HL-60/S4 (cell line): ENCODE measurements at regions not wholly inside any gene's neighbourhood (a gene's known extent, or its start where the extent isn't known, plus 50 kb on each side); places are given as distances from the start of the nearest gene placed in this dataset.

ENCODE experiments used
- in situ Hi-C: fragments of 300-500 bp; cut with MboI; formaldehyde crosslinking; loops from 2 replicates; pipeline ENCODE4 v1.14.3; 2022; ENCODE audit warnings: low sequenced_read_pairs

DNA sequence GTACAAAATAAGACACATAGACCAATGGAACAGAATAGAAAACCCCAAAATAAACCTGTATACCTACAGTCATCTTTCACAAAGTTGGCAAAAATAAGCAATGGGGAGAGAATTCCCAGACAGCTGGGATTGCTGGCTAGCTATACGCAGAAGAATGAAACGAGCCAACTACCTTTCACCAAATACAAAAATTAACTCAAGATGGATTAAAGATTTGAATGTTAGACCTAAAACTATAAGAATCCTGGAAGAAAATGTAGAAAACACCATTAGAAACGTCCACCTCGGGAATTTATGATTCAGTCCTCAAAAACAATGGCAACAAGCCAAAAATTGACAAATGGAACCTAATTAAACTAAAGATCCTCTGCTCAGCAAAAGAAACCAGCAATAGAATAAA is 408.1 kb upstream of the SLITRK1 start:
- in situ Hi-C loops: no loop called here

DNA sequence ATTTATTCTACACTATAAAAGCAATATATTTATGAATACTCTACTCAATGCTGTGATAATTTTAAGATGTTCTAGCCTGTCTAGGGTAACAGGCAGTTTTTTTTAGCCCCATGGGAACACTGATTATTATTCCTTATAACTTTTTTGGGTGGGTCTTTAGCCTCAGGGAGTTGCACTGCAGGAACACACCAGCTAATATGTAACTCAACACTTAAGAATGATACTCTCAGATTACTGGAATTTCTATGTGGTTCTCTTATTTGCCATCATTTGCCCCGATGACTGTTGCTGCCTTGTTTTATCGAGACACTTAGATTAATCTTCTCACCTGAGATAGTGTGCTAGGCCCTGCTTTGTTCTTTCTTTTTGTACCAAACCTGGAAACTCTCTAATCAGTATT is 396.9 kb upstream of the SLITRK1 start:
- in situ Hi-C loops: no loop called here

DNA sequence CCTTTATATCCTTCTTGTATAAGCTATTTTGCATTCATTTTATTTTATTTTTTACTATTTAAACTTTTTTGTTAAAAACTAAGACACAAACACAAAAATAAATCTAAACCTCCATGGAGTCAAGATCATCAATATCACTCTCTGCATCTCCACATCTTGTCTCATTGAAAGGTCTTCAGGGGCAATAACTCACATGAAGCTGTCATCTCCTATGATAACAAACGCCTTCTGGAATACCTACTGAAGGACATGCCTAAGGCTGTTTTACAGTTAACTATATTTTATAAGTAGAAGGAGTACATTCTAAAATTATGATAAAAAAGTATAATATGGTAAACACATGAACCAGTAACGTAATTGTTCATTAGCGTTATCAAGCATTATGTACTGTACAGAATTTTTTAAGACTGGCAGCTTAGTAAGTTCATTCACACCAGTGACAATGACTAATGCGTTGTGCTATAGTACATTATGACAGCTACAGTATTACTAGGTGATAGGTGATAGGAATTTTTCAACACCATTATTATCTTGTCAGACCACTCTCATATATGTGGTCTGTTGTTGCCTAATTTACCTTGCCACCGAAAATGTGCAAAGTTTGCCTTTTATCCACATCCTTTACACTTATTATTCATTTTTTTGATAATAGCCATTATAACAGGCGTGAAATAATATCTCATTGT is 390.7 kb upstream of the SLITRK1 start:
- in situ Hi-C loops: no loop called here

DNA sequence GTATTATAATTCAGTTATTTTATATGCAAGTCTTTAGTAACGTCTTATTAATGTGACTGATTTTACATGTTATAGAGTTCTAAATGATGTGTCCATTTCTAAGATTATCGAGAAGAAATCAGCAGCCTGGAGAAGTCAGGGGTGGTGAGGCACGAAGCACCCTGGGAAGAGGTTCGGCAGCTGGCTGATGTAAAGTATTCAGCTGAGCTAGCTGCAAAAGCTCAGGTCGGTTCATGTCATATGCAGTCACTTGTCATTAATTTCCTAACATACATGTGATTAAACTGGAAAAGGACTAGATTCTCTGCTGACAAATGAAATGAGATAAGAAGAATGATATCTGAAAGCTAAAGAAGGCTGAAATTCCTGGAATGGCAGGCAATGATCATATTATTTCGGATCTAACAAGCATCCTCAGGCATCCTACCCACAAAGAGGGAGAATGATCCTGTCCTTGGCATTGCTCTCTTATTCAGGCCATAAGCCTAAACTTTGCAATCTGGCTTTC is 383.0 kb upstream of the SLITRK1 start:
- in situ Hi-C loops: no loop called here

DNA sequence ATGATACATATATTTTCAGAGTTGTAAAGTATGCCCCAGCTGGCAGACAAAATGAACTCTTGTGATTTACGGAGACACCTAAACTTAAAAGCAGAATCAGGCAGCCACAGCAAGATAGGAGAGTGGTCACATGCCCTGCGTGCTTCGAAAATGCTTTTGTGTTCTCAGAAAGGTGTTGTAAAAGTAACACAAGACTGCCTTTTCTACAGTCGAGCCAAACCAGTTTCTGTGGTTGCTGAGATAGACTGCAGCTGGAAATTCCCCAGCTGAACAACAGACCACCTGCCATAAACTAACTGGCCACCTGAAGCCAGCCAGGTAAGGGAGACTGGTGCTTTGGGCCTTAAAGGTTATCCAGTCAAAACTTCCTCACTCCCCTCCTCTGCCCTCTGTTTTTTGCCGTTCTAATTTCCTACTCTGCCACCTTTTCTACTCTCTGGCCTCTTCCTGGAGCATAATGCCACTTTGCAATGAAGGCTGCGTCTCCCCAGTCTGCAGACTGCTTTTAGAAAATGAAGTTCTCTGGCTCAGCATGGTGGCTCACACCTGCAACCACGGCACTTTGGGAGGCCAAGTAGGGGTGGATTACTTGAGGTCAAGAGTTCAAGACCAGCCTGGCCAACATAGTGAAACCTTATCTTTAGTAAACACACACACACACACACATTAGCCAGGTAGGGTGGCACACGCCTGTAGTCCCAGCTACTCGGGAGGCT is 381.2 kb upstream of the SLITRK1 start:
- in situ Hi-C loops: no loop called here

DNA sequence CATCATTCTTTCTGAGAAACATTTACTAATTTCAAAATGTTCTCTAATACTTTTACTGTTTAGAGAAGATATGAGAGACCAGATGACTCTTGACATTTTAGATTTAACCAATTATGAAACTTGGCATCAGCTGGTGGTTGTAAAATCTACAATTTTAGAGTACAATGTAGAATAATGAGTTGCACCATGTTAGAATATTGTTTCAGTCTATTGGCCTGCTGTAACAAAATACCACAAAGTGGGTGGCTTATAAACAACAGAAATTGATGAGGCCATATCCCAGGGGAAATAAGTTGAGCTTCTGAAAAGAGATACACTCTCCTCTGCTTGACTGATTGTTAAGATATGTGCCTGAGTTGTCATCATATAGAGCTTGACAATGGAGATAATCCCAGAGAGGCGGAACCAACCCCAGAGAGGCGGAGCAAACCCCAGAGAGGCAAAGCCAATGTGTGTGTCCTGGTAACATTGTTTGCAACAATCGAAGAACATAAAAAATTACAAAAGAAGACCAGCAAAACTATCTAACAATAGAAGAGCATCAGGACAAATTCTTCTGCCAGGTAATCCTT is 373.0 kb upstream of the SLITRK1 start:
- in situ Hi-C loops: no loop called here

DNA sequence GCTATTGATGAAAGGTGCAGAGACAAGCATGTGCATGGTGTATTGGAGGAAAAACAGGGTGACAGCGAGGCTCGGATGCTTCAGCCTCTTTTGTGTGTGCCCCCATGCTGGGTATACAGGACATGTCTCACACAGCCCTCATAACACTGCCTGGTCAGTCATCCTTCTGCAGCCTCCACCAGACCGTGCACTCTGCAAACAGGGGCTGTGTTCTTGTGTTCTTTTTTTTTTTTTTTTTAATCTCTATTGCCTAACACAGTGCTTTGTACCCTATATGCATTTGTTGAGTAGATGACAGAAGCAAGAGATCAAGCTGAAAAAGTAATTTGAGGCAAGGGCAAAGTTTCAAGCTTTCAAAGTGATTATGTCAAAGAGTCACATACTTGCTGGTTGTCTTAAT is 367.2 kb upstream of the SLITRK1 start:
- in situ Hi-C loops: no loop called here

DNA sequence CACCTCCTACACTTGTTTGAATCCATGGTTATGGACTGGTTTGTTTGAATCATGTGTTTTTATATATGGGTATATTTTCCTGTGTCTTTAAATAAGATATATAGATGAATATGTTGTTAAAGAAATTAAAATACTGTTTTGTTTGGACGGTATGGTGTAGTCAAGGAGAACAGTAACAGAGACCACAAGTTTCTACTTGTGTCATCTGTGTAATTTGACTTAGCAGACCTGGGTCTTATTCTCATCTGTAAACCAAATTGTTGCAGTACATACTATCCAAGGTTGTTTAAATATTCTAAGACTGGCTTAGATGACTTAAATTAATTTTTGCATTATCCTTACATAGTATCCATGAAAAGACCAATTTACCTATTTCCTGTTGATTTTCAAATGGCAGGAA is 361.1 kb upstream of the SLITRK1 start:
- in situ Hi-C loops: no loop called here

DNA sequence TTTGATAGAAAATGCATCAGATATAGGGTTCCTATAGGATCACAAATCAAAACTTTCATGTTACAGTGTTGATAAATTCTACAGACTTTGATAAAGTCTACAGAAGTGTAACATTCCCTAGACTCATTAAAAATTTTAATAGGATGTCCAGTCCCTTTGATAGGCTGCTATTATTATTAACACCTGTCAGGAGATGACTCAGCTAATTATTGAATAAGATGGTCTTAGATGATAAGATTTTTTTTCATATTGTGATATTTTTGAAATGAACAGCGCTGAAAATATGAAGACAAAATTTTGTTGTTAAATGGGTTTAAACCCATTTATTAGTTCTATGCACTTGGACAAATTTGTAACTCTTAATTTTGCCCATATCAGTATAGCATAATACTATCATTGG is 356.8 kb upstream of the SLITRK1 start:
- in situ Hi-C loops: no loop called here

DNA sequence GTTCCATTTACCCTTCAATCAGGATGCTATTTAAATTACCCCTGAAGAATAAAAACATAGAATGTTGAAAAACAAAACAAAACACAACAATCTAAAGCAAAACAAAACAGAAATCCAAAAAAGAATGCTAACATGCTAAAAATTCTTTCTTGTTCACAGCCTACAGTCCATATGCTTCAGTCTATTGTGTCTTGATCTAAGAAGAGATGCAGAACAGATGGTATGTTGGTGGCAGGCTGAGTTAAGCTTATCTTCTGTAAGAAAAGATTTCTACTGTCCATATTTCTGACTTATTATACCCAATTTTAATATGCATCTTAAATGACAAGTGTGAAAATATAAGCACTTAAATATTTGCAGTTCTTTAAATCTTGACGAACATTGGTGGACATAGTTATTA is 356.1 kb upstream of the SLITRK1 start:
- in situ Hi-C loops: no loop called here

DNA sequence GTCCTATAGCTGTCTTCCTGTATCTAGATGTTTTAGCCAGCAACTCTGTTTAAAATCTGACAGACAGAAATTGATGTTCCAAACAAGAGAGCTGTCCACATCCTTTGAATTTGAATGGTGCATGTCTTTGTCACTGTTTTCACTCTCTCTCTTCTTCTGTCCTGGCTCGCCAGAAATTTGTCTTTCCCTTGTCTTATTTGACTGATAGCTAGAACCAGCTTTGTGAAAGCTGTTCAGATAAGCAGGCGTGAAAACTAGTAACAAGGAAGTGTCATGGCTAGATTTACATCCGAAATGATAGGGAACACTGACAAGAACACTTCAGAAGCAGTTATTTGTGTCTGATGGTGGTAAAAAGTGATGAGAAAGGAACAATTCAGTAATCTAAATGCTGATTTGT is 354.9 kb upstream of the SLITRK1 start:
- in situ Hi-C loops: no loop called here

DNA sequence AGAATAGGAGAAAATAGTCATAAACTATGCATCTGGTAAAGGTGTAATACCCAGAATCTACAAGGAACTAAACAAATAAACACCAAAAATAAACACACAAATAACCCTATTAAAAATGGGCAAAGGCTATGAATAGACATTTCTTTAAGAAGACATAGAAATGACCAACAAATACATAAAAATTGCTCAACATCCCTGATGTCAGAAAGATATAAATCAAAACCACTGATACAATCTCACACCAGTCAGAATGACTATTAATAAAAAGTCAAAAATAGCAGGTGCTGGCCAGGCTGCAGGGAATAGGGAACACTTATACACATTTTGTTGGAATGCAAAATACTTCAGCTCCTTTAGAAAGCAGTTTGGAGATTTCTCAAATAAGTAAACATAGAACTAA is 352.1 kb upstream of the SLITRK1 start:
- in situ Hi-C loops: no loop called here

DNA sequence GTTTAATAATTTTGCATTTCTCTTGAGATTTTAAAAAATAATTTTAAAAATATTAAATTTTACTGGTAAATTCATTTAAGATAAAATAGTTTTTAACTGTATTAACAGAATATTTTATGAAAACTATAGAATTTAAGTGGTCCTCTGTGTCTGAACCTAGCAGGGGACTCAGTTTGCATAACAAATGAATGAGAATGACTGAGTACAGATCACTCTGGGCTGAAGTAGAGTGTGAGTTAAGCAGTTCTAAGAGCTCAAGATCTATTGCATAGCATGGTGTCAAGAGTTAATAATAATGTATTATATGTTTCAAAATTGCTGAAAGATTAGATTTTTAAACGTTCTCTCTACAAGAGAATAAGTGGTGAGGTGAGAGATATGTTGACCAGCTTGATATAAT is 348.3 kb upstream of the SLITRK1 start:
- in situ Hi-C loops: no loop called here

DNA sequence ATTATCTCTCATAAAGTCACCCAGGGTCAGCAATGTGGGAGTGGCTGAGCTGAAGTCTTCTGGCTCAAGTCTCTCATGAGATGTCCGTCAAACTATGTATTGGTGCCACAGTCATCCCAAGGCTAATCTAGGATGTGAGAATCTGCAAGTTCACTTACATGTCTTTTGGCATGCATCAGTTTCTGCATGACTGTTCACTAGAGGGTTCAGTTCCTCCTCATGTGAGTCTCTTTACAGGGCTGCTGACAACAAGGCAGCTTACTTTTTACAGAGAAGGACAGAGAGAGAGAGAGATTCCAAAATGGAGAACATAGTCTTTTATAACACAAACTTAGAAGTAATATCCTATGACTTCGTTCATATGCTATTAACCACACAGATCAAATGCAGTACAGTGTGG is 328.8 kb upstream of the SLITRK1 start:
- in situ Hi-C loops: no loop called here

DNA sequence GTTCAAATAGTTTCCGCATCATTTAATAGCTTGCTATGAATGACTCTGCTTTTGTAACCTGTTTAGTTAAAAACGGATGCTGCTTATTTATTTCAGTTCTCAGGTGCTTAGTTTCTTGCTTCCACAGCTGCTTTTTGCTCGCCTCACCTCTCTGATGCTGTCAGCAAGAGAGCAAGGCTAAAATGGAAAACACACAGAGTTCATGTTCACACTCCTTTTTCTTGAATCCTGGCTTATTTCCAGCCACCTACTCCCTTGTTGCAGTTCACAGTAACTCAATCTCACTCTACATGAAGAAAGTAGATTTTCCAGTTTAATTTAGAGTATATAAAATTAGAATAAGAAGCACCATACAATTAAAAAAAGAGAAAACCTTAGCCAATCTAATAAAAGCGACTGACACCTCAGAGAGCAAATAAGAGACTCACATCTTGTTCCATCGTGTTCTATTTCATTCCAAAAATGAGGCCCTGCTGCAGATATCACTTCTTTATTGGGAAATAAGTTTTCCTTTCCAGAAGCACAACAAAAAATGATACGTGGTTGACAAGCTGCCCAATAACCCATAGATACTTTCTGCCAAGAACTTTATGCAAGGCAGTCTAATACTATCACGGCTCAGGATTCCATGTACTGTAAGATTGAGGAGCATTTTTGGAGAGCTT is 326.1 kb upstream of the SLITRK1 start:
- in situ Hi-C loops: no loop called here

DNA sequence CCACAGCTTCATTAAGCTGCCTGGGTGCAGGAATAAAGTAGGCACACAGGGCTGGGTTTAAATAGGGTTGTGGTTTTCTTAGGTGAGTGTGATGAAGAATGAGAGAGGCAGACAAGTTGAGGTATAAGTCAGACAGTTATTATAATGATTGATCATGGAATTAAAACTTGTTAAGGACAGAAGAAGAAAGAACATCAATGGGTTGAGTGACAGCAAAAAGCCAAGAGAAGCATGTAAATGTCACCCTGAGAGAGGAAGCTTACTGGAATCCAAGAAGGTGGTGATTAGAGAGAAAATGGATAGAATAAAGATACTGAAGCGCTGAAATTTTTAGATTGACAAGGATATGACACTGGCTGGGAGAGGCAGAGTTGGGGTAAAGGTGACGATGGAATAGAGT is 325.2 kb upstream of the SLITRK1 start:
- in situ Hi-C loops: no loop called here

DNA sequence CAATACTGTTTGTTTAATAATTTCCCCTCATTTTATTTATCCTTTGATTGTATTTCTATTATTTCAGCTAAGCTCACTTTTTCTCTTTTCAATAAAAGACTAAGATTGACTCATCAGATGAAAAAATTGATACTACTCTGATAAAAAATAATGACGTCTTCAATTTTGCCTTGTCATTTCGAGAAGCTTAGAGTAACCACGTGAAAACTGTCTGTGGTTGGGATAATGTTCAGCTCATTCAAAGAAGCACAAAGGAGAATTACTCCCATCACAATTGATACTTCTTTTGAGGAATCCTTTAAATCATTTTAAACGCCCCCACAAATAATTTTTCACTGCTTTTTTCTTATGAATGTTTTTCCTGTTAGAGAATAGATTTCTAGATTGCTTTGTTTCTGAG is 318.7 kb upstream of the SLITRK1 start:
- in situ Hi-C loops: no loop called here

DNA sequence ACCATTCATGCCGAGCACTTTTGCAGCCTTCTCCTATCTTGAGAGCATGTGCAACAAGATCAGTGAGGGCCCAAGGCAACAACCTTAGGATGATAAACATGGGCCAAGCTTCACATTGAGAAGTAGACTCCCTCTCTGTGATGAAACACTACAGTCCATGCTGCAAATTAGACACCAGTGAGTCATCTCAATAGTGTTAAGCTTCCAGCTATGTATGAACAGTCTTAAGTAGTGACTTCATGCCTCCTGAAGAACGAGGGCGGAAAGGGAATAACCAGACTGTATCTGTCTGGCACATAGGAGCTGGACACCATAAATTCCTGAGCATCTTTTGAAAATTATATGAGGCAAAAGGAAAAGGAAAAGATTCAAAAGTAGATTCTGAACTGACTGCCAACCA is 309.9 kb upstream of the SLITRK1 start:
- in situ Hi-C loops: no loop called here

DNA sequence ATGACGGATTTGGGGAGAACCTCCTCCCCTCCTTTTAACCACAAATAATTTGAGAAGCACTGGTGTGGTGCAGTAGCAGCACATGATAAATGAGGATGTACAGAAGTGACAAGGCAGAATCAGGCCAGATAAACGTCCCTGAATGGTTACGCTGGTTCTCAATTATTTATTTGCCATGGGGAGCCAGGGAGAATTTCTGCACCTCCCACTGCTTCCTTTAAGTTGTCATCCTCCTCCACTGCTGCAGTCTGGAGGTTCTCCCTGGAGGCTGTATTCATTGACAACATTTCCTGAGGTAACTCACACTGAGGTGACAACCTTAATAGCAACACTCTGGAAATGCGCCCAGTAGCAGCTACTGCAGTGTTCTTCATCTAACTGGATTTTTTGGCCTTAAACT is 308.9 kb upstream of the SLITRK1 start:
- in situ Hi-C loops: no loop called here

DNA sequence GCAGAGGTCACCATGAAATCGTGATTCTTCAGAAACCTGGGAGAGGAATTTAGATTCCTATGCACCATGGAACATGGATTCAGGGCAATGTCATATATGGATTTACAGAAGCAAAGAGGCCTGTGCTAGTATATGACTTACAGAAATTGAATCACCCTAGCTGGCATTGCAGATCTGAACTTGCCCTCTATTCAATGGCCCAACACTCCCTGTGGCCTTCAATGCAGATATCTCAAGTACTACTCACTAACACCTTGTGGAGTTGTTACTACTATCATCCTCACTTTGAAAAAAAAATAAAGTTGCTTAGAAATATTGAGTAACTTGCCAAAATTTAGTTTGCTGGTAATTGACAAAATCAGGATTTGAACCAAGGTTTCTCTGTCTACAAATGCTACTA is 305.4 kb upstream of the SLITRK1 start:
- in situ Hi-C loops: no loop called here

DNA sequence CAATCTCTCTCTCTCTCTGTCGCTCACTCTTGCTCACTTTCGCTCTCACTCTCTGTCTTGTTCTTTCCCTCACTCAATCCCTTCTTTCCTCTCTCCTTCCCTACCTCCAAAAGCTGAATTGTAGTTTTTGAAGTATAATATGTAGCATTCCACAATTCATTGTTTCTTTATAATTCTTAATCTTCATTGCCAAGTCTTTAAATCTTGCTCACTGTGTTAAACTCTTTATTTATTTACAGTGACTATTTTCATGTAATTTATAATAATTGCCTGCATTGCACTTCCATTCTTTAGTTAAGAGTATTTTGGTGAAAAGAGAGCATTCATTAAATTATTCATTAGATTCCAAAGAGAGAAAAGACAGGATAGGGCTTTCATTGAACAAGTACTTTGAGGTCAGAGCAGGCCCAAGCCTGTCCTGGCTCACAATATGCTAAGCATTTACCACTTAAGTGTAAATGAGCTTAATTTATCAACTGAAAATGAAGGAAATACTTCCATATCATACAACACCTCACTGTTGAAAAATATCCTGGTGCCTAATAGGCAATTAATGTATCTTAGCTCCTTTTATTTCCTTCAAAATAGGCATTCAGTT is 257.4 kb upstream of the SLITRK1 start:
- in situ Hi-C loops: no loop called here
